Amygdala (tissue), 56 donors: ENCODE measurements at regions not wholly inside any gene's neighbourhood (a gene's known extent, or its start where the extent isn't known, plus 50 kb on each side); places are given as distances from the start of the nearest gene placed in this dataset.

Experiments used
- DNase-seq, 56 donors: peaks; one replicate each; lab custom pipeline; 2025; lab: John Stamatoyannopoulos, UW

DNA sequence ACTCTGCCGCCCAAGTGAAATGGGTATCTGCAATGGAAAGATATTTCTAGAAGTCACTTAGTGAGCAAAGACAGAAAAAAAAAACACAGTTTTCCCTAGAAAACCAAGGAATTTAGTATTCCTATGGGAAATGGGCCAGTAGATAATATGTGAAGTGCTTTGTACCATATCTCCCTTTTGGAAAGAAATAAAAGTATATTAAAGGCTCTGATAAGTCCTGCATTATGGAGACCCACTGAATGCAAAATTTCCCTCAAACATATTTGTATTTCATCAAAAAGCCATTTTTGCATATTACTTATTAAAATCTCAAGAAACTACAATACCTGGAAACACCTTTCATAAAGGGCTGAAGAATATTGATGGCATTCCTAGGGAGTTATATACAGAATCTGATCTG is 51.6 kb upstream of the DYNLRB2 start:
- DNase-seq: no peak

DNA sequence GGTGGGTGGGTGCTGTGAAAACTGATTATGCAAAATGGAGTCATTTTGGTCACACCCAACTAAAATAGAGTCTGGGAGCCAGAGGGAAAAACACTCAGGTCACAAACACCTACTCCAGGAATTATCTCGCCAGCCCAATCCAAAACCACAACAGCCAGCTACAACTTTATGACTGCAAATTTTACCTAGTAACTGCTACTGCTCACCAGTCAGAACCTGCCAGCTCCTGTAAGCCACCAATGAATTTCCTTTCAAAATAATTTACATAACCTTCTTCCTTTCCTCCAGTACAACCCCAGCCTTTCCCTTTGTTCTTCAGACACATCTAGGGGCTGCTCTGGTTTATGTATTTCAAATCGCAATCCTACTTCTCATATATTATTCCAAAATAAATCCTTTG is 52.6 kb upstream of the DYNLRB2 start:
- DNase-seq: no peak

DNA sequence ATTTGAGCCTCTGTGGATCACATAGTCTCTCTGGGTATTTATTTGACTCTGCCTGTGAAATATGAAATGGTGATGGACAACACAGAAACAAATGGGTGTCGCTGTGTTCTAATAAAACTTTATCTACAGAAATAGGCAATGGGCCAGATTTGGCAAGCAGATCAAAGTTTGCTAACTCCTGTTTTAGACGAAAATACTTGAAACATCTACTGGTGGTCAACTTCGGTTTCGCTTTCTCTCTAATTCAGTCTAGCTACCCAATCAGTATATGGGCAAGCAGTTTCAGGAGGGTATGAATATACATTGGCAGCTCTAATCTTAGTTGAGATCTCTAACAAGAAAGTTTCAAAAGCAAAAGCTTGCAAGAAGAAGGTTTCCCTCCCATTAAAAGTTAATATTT is 60.1 kb upstream of the DYNLRB2 start:
- DNase-seq: no peak

DNA sequence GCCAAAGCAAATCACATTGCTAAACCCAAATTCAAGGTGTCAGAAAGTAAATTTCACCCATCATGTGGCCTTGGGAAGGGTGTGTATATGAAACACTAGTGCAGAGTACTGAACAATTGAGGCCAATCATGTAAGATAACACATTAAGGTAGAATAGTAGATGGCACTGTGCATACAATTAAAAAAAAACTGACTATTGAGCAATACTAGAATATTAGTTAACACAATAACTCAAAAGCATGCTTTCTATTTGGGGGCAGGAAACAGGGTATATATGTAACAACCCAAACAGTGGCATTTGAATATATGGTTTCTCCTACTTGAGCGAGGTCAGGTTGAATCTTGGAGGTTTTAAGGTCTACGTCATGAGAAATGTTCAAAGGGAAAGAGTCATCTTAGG is 63.0 kb upstream of the DYNLRB2 start:
- no peak for DNase-seq

DNA sequence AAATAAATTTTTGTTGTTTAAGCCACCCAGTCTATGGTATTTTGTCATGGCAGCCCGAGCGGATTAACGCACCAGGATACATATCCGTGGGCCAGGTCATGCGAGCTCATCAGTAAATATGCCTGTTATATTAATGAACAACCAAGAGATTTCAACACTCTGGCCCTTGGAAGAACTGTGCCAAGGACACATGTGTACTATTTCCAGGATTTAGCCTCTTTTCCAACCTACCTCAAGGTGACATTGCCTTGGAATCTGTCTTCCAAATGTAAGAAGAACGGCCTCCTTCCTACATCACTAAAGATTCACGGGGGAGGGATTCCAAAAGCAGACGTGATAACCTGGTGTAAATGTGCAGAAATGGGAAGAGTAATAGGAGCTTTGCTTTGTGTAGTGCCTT is 72.8 kb upstream of the DYNLRB2 start:
- DNase-seq: no peak

DNA sequence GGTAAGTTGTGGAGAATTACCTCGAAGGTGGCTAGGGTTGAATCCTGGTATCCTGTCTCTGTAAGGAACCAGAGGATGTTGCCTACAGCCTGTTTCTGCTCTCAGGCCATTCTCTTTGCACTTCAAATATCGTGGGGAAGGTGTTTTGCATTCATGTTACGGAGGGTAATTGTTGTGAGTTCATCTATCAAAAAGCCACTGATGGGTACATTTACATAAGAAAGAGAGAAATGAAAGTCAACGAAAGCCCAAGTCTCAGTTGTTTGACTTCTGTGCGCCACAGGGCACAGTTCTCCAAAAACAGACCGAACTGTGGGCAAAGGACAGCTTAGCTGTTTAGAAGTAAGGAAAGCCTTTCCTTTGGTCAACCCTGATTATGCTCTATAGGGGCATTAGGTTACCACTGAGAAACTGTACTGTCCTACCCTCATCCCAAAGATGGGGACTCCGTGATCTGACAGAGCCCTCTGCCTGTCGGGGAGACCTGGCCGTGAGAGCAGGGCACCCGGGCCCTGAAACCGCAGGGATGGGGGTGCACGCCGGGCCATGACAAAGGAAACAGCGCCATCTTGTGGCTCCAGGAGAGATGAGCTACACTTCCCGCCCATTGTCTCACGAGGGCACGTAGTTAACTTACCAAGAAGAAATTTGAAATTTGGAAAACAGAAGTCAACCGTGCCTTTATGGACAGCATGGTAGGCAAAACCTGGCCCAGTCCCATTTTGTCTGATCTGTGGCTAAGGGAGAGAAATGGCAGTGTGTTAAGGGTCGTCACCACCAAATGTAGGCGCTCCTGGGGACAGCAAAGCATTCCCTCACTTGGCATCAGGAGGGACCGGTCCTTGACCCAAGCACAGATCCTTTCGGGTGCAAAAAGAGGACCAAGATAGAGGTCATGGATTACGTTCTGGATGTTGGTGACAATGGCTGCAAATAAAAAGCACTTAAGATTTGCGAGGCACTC is 74.5 kb upstream of the DYNLRB2 start:
- DNase-seq: peak in 51 of 56 donors; percentile 8 to 75 (median 33)

DNA sequence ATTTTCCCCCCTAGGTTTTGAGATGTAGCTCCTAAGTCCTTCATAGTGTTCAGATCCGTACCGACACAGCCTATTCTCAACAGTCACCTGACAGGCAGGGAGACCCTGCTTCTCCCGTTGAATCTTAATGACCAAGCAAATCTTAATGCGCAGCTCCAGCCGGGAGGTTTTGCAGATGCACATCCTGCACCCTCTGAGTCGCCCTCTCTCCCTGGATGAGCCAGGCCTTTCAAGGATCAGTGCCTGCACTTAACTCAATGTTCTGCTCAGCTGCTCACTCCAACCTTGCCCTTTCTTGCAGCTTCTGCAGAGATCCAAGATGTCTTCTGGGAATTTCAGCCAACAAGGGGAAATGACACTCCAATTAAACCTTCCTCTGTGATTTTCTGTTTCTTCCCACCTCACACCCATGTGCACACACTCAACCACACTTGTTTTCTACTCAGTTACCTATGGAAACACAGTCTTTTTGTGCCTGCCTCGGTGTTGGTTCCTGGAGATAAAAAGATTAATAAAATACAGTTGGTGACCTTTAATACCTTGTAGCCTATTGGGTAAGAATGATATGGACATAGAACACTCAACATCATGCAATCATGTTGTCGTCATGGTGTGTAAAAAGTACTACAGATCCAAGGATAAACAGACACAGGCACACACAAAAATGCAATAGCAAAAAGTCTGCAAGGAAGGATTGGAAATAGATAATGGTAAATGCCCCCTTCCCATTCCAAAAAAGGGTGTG is 76.9 kb upstream of the DYNLRB2 start:
- no peak for DNase-seq

DNA sequence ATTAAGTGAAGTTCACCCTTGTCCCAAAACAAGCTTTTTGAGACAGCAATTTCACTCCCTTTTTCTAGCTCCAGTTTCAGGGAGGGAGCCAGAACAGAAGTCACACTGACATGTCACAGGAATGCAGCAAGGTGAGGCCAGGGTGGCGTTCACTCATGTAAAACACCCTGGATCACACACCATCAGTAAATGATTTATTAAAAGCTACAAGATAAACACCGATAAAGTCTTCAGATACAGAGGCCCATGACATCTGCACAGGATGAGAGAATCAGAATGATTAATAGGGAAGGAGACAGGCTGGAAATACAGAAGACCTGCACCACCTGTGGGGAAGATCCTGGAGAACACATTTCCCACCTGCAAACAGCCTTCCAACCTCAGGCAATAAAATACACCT is 77.5 kb upstream of the DYNLRB2 start:
- no peak for DNase-seq

DNA sequence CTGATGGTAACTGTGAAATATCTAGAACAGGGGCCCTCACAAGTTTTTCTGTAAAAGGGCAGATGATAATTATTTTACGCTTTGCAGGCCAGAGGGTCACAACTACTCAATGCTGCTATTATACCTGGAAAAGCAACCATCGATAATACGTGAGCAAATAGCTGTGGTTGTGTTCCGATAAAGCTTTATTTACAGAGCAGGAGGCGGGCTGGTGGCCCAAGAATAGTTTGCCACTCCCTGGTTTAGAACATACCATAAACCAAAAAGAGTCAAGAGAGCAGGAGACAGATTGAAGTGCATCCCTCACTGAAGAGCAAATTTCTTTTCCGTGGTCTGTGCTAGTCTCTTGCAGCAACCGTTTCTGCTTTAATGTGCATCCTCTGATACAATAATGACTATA is 77.9 kb upstream of the DYNLRB2 start:
- DNase-seq: no peak

DNA sequence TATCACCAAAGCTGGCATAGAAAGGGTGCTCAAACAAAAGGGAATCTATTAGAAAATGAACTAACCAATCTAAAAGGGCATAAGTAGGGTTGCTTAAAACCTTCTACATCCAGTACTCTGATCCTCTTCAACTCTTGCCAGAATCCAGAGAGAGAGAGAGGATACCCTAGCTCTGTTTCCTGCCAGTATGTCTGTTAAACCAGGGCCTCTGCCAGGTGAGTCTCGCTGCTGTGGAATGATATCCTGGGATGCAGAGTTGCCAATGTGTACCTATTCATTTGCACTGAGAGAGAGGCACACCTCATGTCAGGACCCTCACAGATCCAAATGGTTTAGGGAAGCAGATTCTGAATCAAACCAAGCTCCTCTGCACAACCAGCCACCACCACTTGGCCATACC is 79.8 kb upstream of the DYNLRB2 start:
- no peak for DNase-seq

DNA sequence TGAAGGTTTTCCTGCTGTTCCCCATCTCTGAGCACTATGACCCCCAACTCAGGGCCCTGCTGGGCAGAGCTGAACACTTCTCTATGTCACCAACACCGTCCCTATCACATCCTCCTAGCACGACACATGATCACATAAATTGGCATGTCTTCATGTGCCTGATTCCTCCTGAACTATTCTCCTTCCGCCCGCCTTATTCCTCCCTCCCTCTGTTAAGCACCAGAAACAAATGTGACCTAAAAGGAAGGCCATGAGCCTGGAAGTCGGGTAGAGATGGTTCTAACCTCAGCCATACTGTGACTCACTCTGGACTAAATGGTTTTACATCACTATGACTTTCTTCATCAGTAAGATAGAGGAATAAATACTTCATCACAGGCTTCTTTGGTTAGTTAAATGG is 80.8 kb upstream of the DYNLRB2 start:
- no peak for DNase-seq

DNA sequence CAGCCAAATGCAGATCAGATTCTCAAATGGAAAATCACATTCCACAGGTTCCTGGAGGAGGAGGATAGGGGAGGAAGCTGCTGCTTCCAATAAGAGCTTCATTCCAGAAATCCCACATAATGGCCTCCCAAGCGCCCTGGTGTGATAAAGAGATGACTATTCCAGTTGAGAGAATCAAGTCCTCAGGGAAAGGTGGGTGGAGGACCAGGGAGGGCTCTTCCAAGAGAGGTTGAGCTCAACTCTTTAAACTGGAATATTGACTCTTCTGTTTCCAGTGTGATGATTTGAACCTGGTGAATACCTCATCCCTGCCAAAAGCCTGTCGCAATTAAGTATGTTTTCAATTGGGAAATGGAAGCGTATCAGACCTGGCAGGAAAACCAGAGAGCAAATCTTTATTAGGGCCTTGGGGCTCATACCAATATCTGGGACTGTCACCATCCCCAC is 81.4 kb upstream of the DYNLRB2 start:
- DNase-seq: no peak

DNA sequence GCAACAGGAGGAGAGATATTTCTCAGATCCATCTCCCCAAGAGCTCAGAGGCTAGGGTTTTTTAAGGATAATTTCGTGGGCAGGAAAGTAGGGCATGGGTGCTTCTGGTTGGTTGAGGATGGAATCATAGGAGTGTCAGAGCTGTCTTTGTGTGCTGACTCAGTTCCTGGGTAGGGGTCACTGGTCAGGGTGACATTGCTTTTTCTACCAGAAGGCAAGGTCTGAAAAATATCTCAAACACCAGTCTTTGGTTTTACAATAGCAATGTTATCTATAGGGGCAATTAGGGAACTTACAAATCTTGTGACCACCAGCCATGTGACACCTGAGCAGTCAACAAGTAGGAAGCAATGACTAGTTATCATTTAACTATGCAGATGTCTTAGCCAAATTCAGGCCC is 82.9 kb upstream of the DYNLRB2 start:
- no peak for DNase-seq

DNA sequence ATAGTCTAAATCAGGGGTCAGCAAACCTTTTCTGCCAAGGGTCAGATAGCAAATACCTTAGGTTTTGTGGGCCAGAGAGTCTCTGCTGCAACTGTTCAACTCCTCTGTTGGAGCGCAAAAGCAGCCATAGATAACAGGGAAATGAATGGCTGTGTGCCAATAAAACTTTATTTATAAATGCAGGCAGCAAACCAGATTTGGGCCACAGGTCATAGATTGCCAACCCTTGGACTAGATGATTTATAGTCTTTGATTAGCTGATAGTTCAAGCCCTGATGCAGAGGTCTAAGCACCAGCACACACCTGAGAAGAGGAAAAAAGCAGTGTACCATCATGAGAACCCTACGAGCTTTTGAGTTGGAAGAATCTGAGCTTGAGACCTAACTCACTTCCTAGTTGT is 86.0 kb upstream of the DYNLRB2 start:
- DNase-seq: no peak

DNA sequence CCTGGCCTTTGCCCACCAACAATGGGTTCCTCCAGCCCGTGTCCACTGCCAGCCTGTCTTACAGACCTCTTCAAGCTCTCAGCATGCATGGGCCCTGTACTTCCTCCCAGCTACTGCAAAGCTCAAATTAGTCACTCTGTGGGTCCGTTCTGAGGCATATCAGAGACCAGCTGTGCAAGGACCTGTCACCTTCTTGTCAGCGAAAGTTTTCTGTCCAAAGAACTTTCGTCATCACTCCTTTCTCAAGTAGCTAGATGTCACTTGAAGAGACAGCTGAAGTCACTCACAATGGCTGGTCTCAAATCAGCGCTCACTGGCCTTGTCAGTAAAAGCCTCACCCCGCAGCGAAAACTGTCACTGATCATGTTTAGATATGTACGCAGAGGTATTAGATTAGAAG is 91.4 kb upstream of the DYNLRB2 start:
- no peak for DNase-seq

DNA sequence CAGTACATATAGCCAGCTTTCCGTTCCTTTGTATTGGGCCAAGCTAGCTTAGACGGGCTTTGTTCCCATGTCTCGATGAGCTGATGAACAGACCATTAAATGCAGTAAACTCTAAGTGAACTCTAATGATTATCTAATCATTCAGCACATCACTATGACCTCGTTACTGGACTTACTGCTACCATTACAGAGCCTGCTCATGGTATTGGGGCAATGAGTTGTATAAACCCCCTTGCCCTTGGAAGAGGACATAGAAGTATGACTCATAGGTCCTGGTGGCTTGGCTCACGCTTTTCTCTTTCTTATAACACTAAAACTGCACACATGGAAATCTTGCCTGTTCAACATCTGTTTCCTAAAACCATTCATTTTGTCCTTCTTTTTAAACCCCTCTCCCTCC is 93.6 kb upstream of the DYNLRB2 start:
- no peak for DNase-seq

DNA sequence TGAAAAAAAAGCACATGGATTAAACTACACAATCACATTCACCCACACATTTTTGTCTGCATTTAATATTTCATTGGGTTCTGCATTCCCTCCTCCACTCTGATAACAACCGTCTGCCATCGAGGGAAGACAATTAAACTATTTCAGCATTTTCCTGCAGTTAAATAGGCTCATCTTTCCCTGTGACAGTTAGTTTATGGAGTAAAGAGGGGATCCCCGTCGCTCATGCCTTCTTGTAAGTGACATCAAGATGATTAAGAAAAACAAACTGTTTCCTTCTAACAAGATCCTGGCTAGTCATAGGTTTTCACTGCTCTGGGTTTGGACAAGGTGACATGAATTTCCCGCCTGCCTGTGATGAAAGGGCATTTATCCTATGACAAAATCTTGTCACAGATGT is 98.0 kb upstream of the DYNLRB2 start:
- DNase-seq: no peak

DNA sequence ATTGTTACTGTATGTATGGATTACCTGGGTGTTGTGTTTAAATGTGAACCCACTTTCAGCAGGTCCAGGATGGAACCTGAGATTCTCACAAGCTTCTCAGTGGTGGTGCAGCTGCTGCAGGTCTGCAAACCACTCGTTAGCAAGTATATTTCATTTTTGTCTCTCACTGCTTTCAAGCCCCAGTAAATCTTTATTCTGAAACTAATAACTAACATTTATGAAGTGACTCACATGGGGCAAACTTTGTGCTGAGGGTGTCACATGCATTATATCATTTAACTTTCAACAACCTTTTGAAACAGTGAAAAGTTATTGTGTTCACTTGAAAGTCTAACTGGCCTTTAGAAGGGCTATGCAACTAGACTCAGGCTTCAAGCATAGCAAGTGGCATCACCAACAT is 98.9 kb upstream of the DYNLRB2 start:
- no peak for DNase-seq

DNA sequence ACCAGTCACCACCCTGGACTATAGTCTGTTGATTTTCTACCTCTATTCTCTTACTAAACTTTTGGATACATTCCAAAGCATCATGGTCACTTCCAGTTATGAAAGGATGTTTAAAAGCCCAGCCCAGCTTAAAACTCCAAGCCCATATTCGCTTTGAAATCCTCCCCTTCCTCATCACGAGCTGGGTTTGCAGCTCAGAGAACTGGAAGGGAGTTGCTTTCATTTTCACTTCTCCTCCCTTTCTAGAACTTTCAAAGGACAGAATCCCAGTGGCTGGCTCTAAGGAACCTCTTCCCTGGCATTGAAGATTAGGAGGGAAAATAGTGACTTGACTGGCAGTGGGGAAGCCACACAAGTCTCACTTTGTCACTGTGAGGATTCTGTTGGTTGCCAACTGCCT is 100.1 kb upstream of the DYNLRB2 start:
- no peak for DNase-seq

DNA sequence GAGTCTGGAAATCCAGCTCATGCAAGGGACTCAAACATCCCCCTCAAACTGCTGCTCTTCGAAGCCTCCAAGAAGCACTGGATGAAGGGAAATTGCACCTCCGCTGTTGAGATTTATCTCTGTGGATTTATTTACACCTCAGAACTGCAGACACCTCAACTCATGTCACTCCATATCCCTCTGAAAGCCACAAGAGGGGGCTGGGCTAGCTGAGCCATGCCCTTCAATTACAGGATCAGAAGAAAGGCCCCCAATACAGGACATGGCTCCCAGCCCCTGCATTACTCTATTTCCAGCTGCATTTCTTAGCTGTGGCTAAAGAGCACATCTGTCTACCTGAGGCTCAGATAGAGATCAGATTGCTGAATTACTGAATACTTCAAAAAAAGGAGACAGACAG is 103.1 kb upstream of the DYNLRB2 start:
- no peak for DNase-seq

DNA sequence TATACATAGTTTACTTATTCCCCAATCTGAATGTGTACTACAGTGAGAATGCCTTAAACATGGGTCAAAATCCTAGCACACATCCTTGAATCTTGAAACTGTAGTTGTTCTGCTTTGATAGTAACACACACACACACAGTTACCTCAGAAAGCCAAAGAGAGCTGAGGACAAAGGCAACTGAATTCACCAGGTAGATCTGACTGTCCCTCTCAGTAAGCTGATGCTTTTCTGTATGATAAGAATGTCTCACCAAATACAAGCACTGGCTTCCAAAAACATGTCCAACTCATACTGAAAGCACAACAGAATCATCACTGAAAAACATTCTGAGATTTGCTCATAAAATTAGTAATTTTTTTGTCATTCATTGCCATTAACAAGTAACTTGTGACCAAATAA is 104.3 kb upstream of the DYNLRB2 start:
- DNase-seq: no peak

DNA sequence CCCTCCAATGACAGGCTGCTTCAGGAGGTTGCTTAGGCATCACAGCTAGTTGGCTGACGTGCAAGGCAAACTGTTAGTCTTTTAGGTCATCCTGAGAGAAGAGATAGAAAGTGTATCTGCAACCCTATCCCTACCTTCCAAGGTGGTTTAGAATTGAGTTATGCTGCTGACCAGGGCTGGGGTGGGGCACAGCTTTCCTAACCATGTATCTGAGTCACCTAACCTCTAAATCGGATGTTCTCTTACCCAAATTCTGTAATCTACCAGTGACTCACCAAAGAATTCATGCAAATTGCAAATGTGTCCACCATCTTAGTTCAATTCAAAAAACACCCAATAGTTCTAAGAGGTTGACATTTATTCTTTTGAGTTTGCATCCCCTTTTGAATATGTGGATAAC is 107.2 kb upstream of the DYNLRB2 start:
- no peak for DNase-seq
